ENCODE measurements at regions not wholly inside any gene's neighbourhood (a gene's known extent, or its start where the extent isn't known, plus 50 kb on each side); places are given as distances from the start of the nearest gene placed in this dataset.

GRCh38 chr7:41103331-41103730 lies 599.6 kb downstream of the INHBA start:
- Histone ChIP-seq H3K4me3 (ENCODE audit: low read length) (no peak overlapping the region), H3K9me3 (ENCODE audit: low read length) (no peaks in the 10 kb centered on the region), H3K4me2 (ENCODE audit: low read length) (no peak overlapping the region), H2AFZ (ENCODE audit: low read depth, low read length) (no peak overlapping the region), H3K27ac (ENCODE audit: low read length) (no peak overlapping the region), H3F3A (ENCODE audit: insufficient read depth, low read length, poor library complexity, severe bottlenecking) (no peaks in the 10 kb centered on the region), H4K20me1 (ENCODE audit: insufficient read depth) (no peaks in the 10 kb centered on the region), H3K27me3 (ENCODE audit: insufficient read depth, low read depth, low read length) (no peaks in the 10 kb centered on the region), H3K79me2 (replicated peaks; ENCODE audit: insufficient read depth, low read length) (no peaks in the 10 kb centered on the region), H3K9me2 (ENCODE audit: insufficient read depth, low read length) (no peaks in the 10 kb centered on the region), H3K36me3 (ENCODE audit: insufficient read depth, low read length) (no peaks in the 10 kb centered on the region), H3K9ac (ENCODE audit: low read length) (no peak overlapping the region)
- TF ChIP-seq MXI1 (conservative IDR thresholded peaks at IDR 0.05; ENCODE audit: poor library complexity, severe bottlenecking) (no peak), SMC3 (conservative IDR thresholded peaks at IDR 0.05; ENCODE audit: poor library complexity) (no peak), EP300 (conservative IDR thresholded peaks at IDR 0.05; ENCODE audit: poor library complexity, severe bottlenecking) (no peak), TAF1 (IDR thresholded peaks at IDR 0.05; ENCODE audit: low read depth) (no peak), POLR2AphosphoS5 (IDR thresholded peaks at IDR 0.05) (no peak), REST (IDR thresholded peaks at IDR 0.05; ENCODE audit: borderline replicate concordance) (no peak), RAD21 (conservative IDR thresholded peaks at IDR 0.05) (no peak), EZH2 (IDR thresholded peaks at IDR 0.05; ENCODE audit: borderline replicate concordance, insufficient read depth, low read length, poor library complexity, severe bottlenecking) (no peak), CTCF (IDR thresholded peaks at IDR 0.05; ENCODE audit: poor library complexity, severe bottlenecking) (no peak)

- Histone ChIP-seq H3K4me2 (ENCODE audit: low read length) (no peak overlapping the region), H3K9me2 (ENCODE audit: insufficient read depth, low read length) (no peaks in the 10 kb centered on the region), H3K9ac (ENCODE audit: low read length) (no peak overlapping the region)
Observed at GRCh38 chr7:41098846-41099245, 604.0 kb downstream of the INHBA start.

More at GRCh38 chr7:41098846-41099245, 604.0 kb downstream of the INHBA start:
- Histone ChIP-seq H3K27me3 (ENCODE audit: insufficient read depth, low read depth, low read length) (no peaks in the 10 kb centered on the region), H3K4me3 (ENCODE audit: low read length) (no peak overlapping the region), H3K9me3 (ENCODE audit: low read length) (no peaks in the 10 kb centered on the region), H3F3A (ENCODE audit: insufficient read depth, low read length, poor library complexity, severe bottlenecking) (no peaks in the 10 kb centered on the region), H3K36me3 (ENCODE audit: insufficient read depth, low read length) (no peaks in the 10 kb centered on the region), H4K20me1 (ENCODE audit: insufficient read depth) (no peaks in the 10 kb centered on the region), H2AFZ (ENCODE audit: low read depth, low read length) (no peak overlapping the region), H3K79me2 (replicated peaks; ENCODE audit: insufficient read depth, low read length) (no peaks in the 10 kb centered on the region), H3K27ac (ENCODE audit: low read length) (no peak overlapping the region)
- no peak for TF ChIP-seq POLR2AphosphoS5 (IDR thresholded peaks at IDR 0.05)
- no peak for TF ChIP-seq MXI1 (conservative IDR thresholded peaks at IDR 0.05; ENCODE audit: poor library complexity, severe bottlenecking)
- no peak for TF ChIP-seq EP300 (conservative IDR thresholded peaks at IDR 0.05; ENCODE audit: poor library complexity, severe bottlenecking)
- TF ChIP-seq REST (IDR thresholded peaks at IDR 0.05; ENCODE audit: borderline replicate concordance), result no peak
- no peak for TF ChIP-seq RAD21 (conservative IDR thresholded peaks at IDR 0.05)
- no peak for TF ChIP-seq SMC3 (conservative IDR thresholded peaks at IDR 0.05; ENCODE audit: poor library complexity)
- TF ChIP-seq TAF1 (IDR thresholded peaks at IDR 0.05; ENCODE audit: low read depth), result no peak
- TF ChIP-seq EZH2 (IDR thresholded peaks at IDR 0.05; ENCODE audit: borderline replicate concordance, insufficient read depth, low read length, poor library complexity, severe bottlenecking), result no peak
- no peak for TF ChIP-seq CTCF (IDR thresholded peaks at IDR 0.05; ENCODE audit: poor library complexity, severe bottlenecking)

Measured in neural cell (in vitro differentiated cells).